Activated CD4-positive, alpha-beta T cell treated with anti-CD3 and anti-CD28 coated beads, Interleukin-10, Interleukin-2, amounts not matched to agents 100 ng/mL and 50 ng/mL, durations not matched to agents 16 hours and 8 hours (primary cell): ENCODE measurements at regions not wholly inside any gene's neighbourhood (a gene's known extent, or its start where the extent isn't known, plus 50 kb on each side); places are given as distances from the start of the nearest gene placed in this dataset.

Experiments used
- DNase-seq: peaks from one replicate; pipeline ENCODE4 v3.0.0-alpha.2; 2020

DNA sequence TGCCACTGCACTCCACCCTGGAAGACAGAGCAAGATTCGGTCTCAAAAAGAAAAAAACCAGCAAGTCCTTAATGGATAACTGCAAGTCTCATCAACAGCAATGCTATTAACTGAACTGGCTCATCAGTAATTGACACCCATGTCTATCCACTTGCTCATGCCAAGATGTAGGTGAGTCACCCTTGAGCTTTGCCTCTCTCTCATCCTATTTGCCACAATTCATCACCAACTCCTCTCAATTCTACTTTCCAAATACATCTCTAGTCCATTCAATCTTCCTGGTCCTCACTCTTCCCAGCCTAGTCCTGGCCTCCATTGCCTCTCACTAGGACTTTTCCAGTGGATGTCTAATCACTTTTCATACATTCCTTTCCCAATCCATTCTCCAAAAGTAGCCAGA is 103.7 kb upstream of the PRMT6 start:
- DNase-seq: no peak

DNA sequence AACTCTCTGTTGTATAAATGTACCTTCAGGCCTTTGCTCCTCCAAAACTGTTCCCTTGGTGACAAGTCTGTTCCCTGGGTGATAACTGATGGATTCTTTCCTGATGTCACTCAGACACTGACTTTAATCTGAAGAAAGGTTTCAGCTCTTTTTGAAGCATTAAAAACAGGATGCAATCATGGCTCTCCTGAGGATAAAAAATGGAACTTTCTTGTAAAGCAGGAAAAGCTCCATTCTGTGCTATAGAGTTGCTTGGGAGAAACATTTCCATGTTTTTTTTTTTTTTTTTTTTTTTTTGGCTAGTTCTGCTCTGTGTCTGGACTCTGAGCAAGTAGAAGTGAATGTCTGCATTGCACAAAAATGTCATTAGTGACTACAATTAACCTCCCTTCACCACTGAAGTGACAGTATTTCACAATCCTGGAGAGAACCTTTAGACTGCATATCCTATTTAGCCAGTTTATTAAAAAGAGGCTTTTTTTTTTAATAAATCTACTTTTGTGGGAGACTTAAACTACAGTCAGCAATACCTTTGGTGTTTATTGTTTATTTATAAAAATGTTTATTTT is 101.7 kb upstream of the PRMT6 start:
- no peak for DNase-seq

DNA sequence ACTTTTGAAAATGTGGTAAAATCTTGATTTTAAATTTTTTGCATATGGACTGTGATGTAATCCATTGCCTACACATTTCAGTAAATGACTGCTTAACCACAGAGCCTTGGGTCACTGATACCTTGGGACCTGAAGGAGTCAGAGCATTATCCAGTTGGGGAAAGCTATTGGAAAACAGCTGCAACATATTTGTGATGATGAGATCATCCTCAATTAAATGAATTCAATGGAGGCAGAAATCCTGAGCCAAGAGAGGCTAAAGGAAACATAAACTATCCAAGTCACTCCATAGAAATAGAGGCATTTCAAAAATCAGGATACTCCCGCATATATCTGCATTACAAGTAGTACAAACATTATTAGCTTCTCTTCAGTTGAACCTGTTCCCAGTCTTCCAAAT is 99.8 kb upstream of the PRMT6 start:
- no peak for DNase-seq

GRCh38 chr1:106957795-106958194 is 98.7 kb upstream of the PRMT6 start:
- no peak for DNase-seq

DNA sequence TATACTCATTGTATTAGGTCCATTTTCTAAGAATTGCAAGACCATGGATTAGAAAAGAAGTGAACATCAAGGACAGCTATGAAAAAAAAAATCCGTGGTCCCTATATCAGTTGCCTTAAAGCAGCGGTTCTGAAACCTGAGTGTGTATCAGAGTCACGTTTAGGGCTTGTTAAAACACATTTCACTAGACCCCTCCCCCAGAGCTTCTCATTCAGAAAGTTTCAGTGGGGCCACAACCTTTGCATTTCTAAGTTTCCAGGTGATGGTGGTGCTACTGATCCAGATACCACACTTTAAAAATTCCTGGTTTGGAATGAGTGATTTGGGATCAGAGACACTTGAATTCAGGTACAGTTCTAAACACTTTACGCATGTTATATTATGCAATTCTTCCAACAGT is 96.1 kb upstream of the PRMT6 start:
- no peak for DNase-seq

DNA sequence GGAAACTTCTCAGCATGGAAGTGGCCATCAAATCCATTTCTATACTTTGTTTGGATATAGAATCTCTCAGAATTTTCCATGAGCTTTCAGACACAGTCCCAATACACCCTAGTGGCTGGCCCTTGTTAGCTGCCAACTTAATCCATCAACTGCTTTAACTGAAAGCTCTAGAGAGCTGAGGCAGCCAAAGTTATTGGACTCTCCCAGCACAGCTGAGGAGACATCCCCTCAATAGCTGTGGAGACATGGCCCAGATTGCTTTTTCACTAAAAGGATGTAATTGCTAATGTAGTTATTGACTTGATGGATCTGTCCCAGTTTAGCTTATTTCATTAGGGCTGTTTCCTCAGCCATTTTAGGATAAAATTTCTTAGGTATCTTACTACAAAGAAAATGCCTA is 94.8 kb upstream of the PRMT6 start:
- no peak for DNase-seq

DNA sequence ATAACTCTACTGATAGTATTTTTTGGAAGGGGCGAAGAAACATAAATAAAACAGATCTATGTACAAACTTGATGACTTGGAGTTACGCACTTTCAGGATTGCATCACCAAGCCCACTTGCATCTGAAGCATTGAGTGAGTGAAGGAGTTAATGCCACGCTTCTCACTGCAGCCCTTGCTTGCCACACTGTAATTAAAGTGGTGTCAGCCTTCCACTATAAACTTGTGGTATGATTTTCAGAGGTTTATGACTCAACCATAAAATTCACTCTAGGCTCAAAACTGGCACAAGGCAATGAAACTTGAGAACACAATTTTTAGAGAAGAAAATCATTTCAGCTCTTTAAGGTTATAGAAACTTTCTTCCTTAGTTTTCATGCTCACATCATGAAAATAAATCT is 93.9 kb upstream of the PRMT6 start:
- no peak for DNase-seq

- DNase-seq: no peak
These were observed 92.0 kb upstream of the PRMT6 start for GRCh38 chr1:106964495-106964894.

GRCh38 chr1:106968644-106969043 is 87.8 kb upstream of the PRMT6 start:
- DNase-seq: no peak

GRCh38 chr1:106969731-106970130 is 86.7 kb upstream of the PRMT6 start:
- no peak for DNase-seq

- DNase-seq: no peak
These were observed 84.4 kb upstream of the PRMT6 start for GRCh38 chr1:106972074-106972473.

DNA sequence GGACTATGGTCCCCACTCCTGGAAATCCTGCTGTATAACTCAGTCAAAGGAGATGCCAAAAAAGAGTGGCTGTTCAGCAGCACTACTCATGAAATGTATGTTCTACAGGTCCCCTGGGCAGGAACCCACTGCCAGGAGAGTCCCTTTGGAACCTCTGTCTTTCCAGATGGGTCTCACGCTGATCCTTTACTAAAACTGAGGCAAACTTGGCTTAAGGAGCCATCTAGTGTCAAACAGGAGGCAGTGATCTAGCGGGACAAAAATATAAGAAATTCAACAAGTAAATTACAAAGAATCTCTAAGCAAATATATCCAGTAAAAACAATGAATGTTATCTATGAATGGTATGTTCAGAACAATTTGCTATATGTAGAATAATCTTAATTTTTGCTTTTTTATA is 80.5 kb upstream of the PRMT6 start:
- DNase-seq: no peak

DNA sequence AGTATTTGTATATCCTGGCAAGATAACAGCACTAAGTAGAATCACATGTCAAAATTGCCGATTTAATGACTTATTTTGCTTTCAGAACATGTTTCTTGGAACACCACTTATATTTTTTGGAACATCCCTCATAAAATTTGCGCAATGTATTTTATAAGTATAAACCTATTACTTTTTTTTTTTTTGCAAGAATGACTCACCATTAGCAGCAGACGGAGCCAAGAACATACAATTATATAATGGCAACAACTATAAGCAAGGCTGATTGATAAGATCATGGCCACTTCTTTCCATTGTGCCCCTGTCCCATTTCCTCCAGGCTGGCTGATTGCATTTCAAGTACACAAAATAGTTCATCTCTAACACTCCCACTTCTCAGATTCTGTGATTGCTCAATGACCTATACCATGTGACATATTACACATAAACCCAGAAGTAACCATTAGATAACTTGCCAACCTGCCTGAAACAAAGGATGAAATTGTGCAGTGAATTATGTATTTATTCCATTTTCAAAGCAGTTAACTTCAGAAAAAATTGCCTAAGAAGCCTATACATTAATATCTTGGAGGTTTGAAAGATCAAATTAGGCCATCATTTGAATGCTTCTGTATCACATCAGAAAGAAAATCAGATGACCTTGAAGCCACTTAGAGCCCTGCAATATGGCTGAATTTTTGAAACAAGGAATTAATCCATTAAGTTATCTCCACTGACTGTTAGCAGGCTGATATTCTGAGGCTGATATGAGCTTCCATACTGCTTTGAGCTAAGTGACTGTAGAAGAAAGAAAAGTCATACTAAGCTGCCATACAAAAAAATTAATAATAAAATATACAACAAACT is 77.8 kb upstream of the PRMT6 start:
- no peak for DNase-seq

GRCh38 chr1:106979371-106979770 is 77.1 kb upstream of the PRMT6 start:
- DNase-seq: no peak

- DNase-seq: no peak
These were observed 76.4 kb upstream of the PRMT6 start for GRCh38 chr1:106980121-106980520.

GRCh38 chr1:106984801-106985200 is 71.7 kb upstream of the PRMT6 start:
- DNase-seq: no peak

GRCh38 chr1:106986603-106987002 is 69.9 kb upstream of the PRMT6 start:
- DNase-seq: no peak

DNA sequence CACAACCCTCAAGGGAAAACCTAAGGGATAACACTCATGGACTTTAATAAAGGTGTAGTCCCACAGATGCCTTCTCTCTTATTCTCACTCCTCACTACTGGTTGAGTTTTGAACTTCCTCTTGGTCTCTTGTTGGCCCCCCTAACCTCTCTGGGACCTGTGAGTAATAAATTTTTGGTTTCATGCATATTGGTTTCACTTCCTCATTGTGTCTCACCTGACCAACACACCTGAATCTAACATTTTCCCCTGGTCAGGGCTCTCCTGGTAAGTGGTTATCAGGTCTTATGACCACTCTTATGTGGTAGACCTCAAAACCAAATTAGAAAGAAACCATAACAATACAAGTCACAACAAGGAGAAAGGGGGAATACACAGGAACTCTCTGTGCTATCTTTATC is 60.5 kb upstream of the PRMT6 start:
- no peak for DNase-seq

GRCh38 chr1:106998431-106999002 is 58.0 kb upstream of the PRMT6 start:
- DNase-seq: no peak

DNA sequence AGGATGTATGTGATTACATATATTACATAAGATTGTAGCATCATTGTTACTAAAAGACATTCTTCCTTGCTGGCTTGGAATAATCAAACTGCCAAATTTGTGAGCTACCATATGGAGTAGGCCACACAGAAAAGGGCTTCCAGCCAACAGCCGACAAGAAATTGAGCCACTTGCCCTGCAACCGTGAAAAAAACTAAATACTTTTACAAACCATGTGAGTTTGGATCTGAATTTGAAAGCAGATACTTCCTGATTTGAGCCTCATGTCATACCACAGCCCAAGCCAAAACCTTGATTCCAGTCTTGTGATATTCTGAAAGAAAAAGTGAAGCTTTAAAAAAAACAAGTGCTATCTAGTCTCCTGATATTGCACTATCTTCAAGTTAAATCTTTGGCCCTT is 55.6 kb upstream of the PRMT6 start:
- DNase-seq: no peak

DNA sequence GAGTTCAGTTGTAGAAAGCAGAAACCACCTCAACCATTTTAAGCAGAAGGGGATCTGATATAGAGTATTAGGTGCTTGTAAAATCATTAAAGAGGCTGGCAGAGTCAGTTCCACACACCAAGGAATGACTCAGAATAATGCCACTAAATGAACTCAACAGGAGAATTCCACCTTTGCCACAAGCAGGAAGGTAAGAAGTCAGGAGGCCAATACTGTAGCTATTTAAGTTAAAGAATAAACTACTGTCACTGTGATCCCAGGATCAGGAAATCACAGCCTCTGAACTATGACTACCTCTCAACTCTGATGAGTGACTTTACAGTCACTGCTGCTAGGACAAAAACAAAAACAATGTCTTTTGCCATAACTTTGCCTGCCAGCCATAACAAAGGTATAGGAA is 52.5 kb upstream of the PRMT6 start:
- DNase-seq: no peak

- no peak for DNase-seq
These were observed 52.1 kb upstream of the PRMT6 start for GRCh38 chr1:107004421-107004820.
